HG03066 (cell line): ENCODE measurements at regions not wholly inside any gene's neighbourhood (a gene's known extent, or its start where the extent isn't known, plus 50 kb on each side); places are given as distances from the start of the nearest gene placed in this dataset.
"Not testable (repeated sequence)": the region's sequence is repeated elsewhere in the genome, so short reads cannot be mapped to it uniquely, and the experiment has no call there.

Source experiments
- ATAC-seq: cut with Tn5 transposase; IDR thresholded peaks from one replicate; pipeline ENCODE4 v1.9.1; 2021; ENCODE audit warnings: low read depth; ENCODE audit not compliant: unreplicated experiment

GRCh38 chr19:29154163-29154562 is 58.8 kb downstream of the UQCRFS1 start:
- no peak for ATAC-seq

- no peak for ATAC-seq
These were observed 67.2 kb downstream of the UQCRFS1 start for GRCh38 chr19:29145756-29146155.

GRCh38 chr19:29143183-29143582 is 69.8 kb downstream of the UQCRFS1 start:
- no peak for ATAC-seq

- ATAC-seq: no peak
These were observed 73.7 kb downstream of the UQCRFS1 start for GRCh38 chr19:29139227-29139626.

- ATAC-seq: not testable (repeated sequence)
These were observed 74.7 kb downstream of the UQCRFS1 start for GRCh38 chr19:29138206-29138605.

- ATAC-seq: no peak
These were observed 81.5 kb downstream of the UQCRFS1 start for GRCh38 chr19:29131456-29131855.

GRCh38 chr19:29129148-29129547 is 83.8 kb downstream of the UQCRFS1 start:
- ATAC-seq: no peak

GRCh38 chr19:29128203-29128602 is 84.7 kb downstream of the UQCRFS1 start:
- ATAC-seq: no peak

GRCh38 chr19:29122185-29122584 is 90.8 kb downstream of the UQCRFS1 start:
- ATAC-seq: no peak

- no peak for ATAC-seq
These were observed 91.3 kb downstream of the UQCRFS1 start for GRCh38 chr19:29121684-29122083.

GRCh38 chr19:29120466-29120865 is 92.5 kb downstream of the UQCRFS1 start:
- no peak for ATAC-seq

GRCh38 chr19:29119590-29119989 is 93.4 kb downstream of the UQCRFS1 start:
- no peak for ATAC-seq

- ATAC-seq: no peak
These were observed 94.6 kb downstream of the UQCRFS1 start for GRCh38 chr19:29118389-29118788.

GRCh38 chr19:29117926-29118325 is 95.0 kb downstream of the UQCRFS1 start:
- no peak for ATAC-seq

- ATAC-seq: no peak
These were observed 97.8 kb downstream of the UQCRFS1 start for GRCh38 chr19:29115181-29115580.

GRCh38 chr19:29113838-29114237 is 99.1 kb downstream of the UQCRFS1 start:
- ATAC-seq: no peak

GRCh38 chr19:29111576-29111975 is 101.4 kb downstream of the UQCRFS1 start:
- ATAC-seq: no peak

GRCh38 chr19:29107831-29108230 is 105.1 kb downstream of the UQCRFS1 start:
- no peak for ATAC-seq

- no peak for ATAC-seq
These were observed 106.5 kb downstream of the UQCRFS1 start for GRCh38 chr19:29106346-29106885.

- ATAC-seq: no peak
These were observed 107.2 kb downstream of the UQCRFS1 start for GRCh38 chr19:29105629-29106292.

GRCh38 chr19:29104605-29105241 is 108.2 kb downstream of the UQCRFS1 start:
- no peak for ATAC-seq

- ATAC-seq: no peak
These were observed 114.0 kb downstream of the UQCRFS1 start for GRCh38 chr19:29098863-29099481.
